H1 (cell line): ENCODE measurements at regions not wholly inside any gene's neighbourhood (a gene's known extent, or its start where the extent isn't known, plus 50 kb on each side); places are given as distances from the start of the nearest gene placed in this dataset.

Source experiments
- CTCF ChIA-PET: fragments of 300-600 bp; sonication (Branson Sonifier 250); formaldehyde crosslinking; loops from one replicate; lab custom pipeline; 2021; ENCODE audit not compliant: partially characterized antibody; lab: Charles Lee
- POLR2A ChIA-PET: fragments of 300-600 bp; sonication (Branson Sonifier 250); formaldehyde crosslinking; loops from one replicate; lab custom pipeline; 2021; ENCODE audit warnings: inconsistent platforms; ENCODE audit not compliant: partially characterized antibody; lab: Charles Lee
- DNase-seq, 2 experiments: peaks; one replicate each; pipeline versions ENCODE4 v3.0.0 to v3.0.0-alpha.2; 2010 to 2022; ENCODE audit warnings: low spot score in 2 of 2, low read depth in 1 of 2, mixed read lengths in 1 of 2
- FAIRE-seq: peaks from 2 replicates; lab custom pipeline; 2011; peaks lifted over from hg19 to GRCh38; lab: Jason Lieb, UNC
- H2AFZ ChIP-seq: 2 replicates; pipeline ENCODE4 v1.8.1; 2012; ENCODE audit warnings: low read length, inconsistent platforms
- H2AK5ac ChIP-seq: 2 replicates; pipeline ENCODE4 v1.6.1; 2013; ENCODE audit warnings: low read depth, low read length
- H2BK120ac ChIP-seq: replicated peaks from 2 replicates; pipeline ENCODE3; 2013; ENCODE audit warnings: low read depth, low read length, inconsistent platforms
- H2BK12ac ChIP-seq: 2 replicates; pipeline ENCODE4 v1.6.1; 2013; ENCODE audit warnings: low read depth, low read length
- H2BK15ac ChIP-seq: 2 replicates; pipeline ENCODE4 v1.6.1; 2013; ENCODE audit warnings: low read length
- H2BK20ac ChIP-seq: 2 replicates; pipeline ENCODE4 v1.6.1; 2013; ENCODE audit warnings: low read length
- H2BK5ac ChIP-seq: 2 replicates; pipeline ENCODE4 v1.6.1; 2013; ENCODE audit warnings: low read depth, low read length
- H3K14ac ChIP-seq: 2 replicates; pipeline ENCODE4 v1.6.1; 2013; ENCODE audit warnings: inconsistent platforms; ENCODE audit not compliant: insufficient read length
- H3K18ac ChIP-seq: 2 replicates; pipeline ENCODE4 v1.6.1; 2013; ENCODE audit warnings: low read length; ENCODE audit errors: extremely low read depth
- H3K23ac ChIP-seq: 2 replicates; pipeline ENCODE4 v1.6.1; 2013; ENCODE audit warnings: inconsistent platforms; ENCODE audit not compliant: insufficient read length
- H3K23me2 ChIP-seq: 2 replicates; pipeline ENCODE4 v1.6.1; 2013; ENCODE audit warnings: low read depth, low read length
- H3K27ac ChIP-seq: 2 replicates; pipeline ENCODE4 v1.6.1; 2011; ENCODE audit warnings: low read depth, low read length, inconsistent platforms
- H3K27me3 ChIP-seq, 4 experiments: replicated peaks in 1 of 4; 1 replicate in 1 of 4; 2 replicates in 3 of 4; pipeline versions ENCODE4 v1.6.1 to v1.8.1; 2011 to 2013; ENCODE audit warnings: low read length in 3 of 4, mild to moderate bottlenecking in 3 of 4, inconsistent platforms in 2 of 4, mixed read lengths in 2 of 4, moderate library complexity in 1 of 4; ENCODE audit not compliant: control insufficient read depth in 3 of 4, insufficient read depth in 3 of 4; ENCODE audit errors: extremely low read depth in 1 of 4
- H3K36me3 ChIP-seq, 4 experiments: 2 replicates each; pipeline versions ENCODE4 v1.6.1 to v1.8.1; 2011 to 2013; ENCODE audit warnings: mild to moderate bottlenecking in 4 of 4, low read length in 3 of 4, moderate library complexity in 2 of 4, control low read depth in 1 of 4, inconsistent platforms in 1 of 4; ENCODE audit not compliant: insufficient read depth in 4 of 4, control insufficient read depth in 2 of 4
- H3K4ac ChIP-seq: replicated peaks from 2 replicates; pipeline ENCODE3; 2013; ENCODE audit warnings: low read length, low read depth, mixed read lengths, inconsistent platforms; ENCODE audit not compliant: insufficient read length
- H3K4me1 ChIP-seq, 4 experiments: replicated peaks in 1 of 4; 1 replicate in 1 of 4; 2 replicates in 3 of 4; pipeline versions ENCODE4 v1.6.1 to v1.8.1; 2011 to 2013; ENCODE audit warnings: low read length in 3 of 4, inconsistent platforms in 2 of 4, mixed read lengths in 1 of 4; ENCODE audit not compliant: insufficient read depth in 4 of 4, control insufficient read depth in 3 of 4
- H3K4me2 ChIP-seq, 2 experiments: 2 replicates each; pipeline versions ENCODE4 v1.6.1 to v1.8.1; 2011 to 2013; ENCODE audit warnings: low read depth in 2 of 2, low read length in 2 of 2, control low read depth in 1 of 2, inconsistent platforms in 1 of 2, mild to moderate bottlenecking in 1 of 2; ENCODE audit not compliant: insufficient read depth in 1 of 2
- H3K4me3 ChIP-seq, 4 experiments: fragments of 200-600, 300-600 bp in 1 of 4; sonication (generic), shearing (Covaris generic), sonication (Bioruptor Twin) in 1 of 4; 2 replicates each; pipeline versions ENCODE4 v1.5.1 to v1.8.1; 2011 to 2016; ENCODE audit warnings: low read length in 4 of 4, low read depth in 3 of 4, control low read depth in 2 of 4, inconsistent platforms in 2 of 4, mild to moderate bottlenecking in 2 of 4, mixed read lengths in 1 of 4, moderate library complexity in 1 of 4; ENCODE audit not compliant: insufficient read depth in 2 of 4; ENCODE audit errors: extremely low read depth in 1 of 4
- H3K56ac ChIP-seq: replicated peaks from 2 replicates; pipeline ENCODE3; 2013; ENCODE audit warnings: low read depth, mild to moderate bottlenecking, mixed read lengths, low read length, inconsistent platforms; ENCODE audit not compliant: insufficient read length
- H3K79me1 ChIP-seq: 2 replicates; pipeline ENCODE4 v1.6.1; 2013; ENCODE audit warnings: low read depth, low read length, control low read depth
- H3K79me2 ChIP-seq, 2 experiments: 2 replicates each; pipeline versions ENCODE4 v1.6.1 to v1.8.1; 2012 to 2013; ENCODE audit warnings: low read length in 2 of 2, mild to moderate bottlenecking in 2 of 2, inconsistent platforms in 1 of 2; ENCODE audit not compliant: insufficient read depth in 2 of 2, control insufficient read depth in 1 of 2
- H3K9ac ChIP-seq, 4 experiments: replicated peaks in 1 of 4; 1 replicate in 1 of 4; 2 replicates in 3 of 4; pipeline versions ENCODE4 v1.6.1 to v1.8.1; 2011 to 2013; ENCODE audit warnings: low read depth in 3 of 4, low read length in 3 of 4, control low read depth in 2 of 4, mild to moderate bottlenecking in 2 of 4, moderate library complexity in 2 of 4, inconsistent platforms in 1 of 4; ENCODE audit errors: extremely low read depth in 1 of 4
- H3K9me3 ChIP-seq, 2 experiments: 2 replicates each; pipeline versions ENCODE4 v1.6.1 to v1.8.1; 2012 to 2013; ENCODE audit warnings: mild to moderate bottlenecking in 2 of 2, moderate library complexity in 2 of 2, control low read depth in 1 of 2, inconsistent platforms in 1 of 2, low read depth in 1 of 2, low read length in 1 of 2, mixed read lengths in 1 of 2; ENCODE audit not compliant: insufficient read depth in 2 of 2
- H4K20me1 ChIP-seq, 2 experiments: replicated peaks in 1 of 2; 2 replicates each; pipeline versions ENCODE3 to v1.8.1; 2011 to 2013; ENCODE audit warnings: inconsistent platforms in 2 of 2, low read length in 2 of 2, mild to moderate bottlenecking in 1 of 2; ENCODE audit not compliant: insufficient read depth in 2 of 2, control insufficient read depth in 1 of 2
- H4K5ac ChIP-seq: 2 replicates; pipeline ENCODE4 v1.6.1; 2013; ENCODE audit warnings: low read length, low read depth, mixed read lengths, inconsistent platforms; ENCODE audit not compliant: insufficient read length
- H4K8ac ChIP-seq: 2 replicates; pipeline ENCODE4 v1.8.0; 2013; ENCODE audit warnings: mild to moderate bottlenecking, moderate library complexity, low read length, inconsistent platforms; ENCODE audit not compliant: insufficient read depth; ENCODE audit errors: extremely low read depth
- H4K91ac ChIP-seq: replicated peaks from 2 replicates; pipeline ENCODE3; 2013; ENCODE audit warnings: low read length, mixed read lengths, inconsistent platforms; ENCODE audit not compliant: insufficient read length
- ASH2L ChIP-seq: fragments of 200-600, 300-600 bp; sonication (generic); IDR thresholded peaks from one replicate; pipeline ENCODE4 v1.7.1; 2017; ENCODE audit warnings: low read length
- BCL11A ChIP-seq, 2 experiments: IDR thresholded peaks; one replicate each; pipeline ENCODE4 v1.6.1; 2011; ENCODE audit warnings: low read depth in 2 of 2, low read length in 2 of 2, mild to moderate bottlenecking in 2 of 2
- CBX5 ChIP-seq: fragments of 300-800, 300-1000 bp; sonication (generic); IDR thresholded peaks from 2 replicates; pipeline ENCODE4 v1.7.1; 2016; ENCODE audit warnings: antibody characterized with exemption, low read length, low read depth
- CEBPB ChIP-seq: IDR thresholded peaks from 2 replicates; pipeline ENCODE4 v1.6.1; 2012; ENCODE audit warnings: low read depth, low read length
- CHD2 ChIP-seq: IDR thresholded peaks from 2 replicates; pipeline ENCODE4 v1.6.1; 2012; ENCODE audit warnings: low read length, improper control_type of control experiment
- CREB1 ChIP-seq: IDR thresholded peaks from 2 replicates; pipeline ENCODE4 v1.6.1; 2012; ENCODE audit warnings: inconsistent platforms
- GABPA ChIP-seq: IDR thresholded peaks from 2 replicates; pipeline ENCODE4 v1.6.1; 2011; ENCODE audit warnings: mild to moderate bottlenecking, low read length, moderate library complexity, borderline replicate concordance; ENCODE audit not compliant: insufficient read depth
- GTF2F1 ChIP-seq: IDR thresholded peaks from 2 replicates; pipeline ENCODE4 v1.6.1; 2012; ENCODE audit warnings: low read depth, low read length, improper control_type of control experiment, borderline replicate concordance
- HDAC6 ChIP-seq: IDR thresholded peaks from one replicate; pipeline ENCODE4 v1.7.1; 2012; ENCODE audit warnings: low read depth, mild to moderate bottlenecking, inconsistent platforms, low read length, moderate library complexity
- NANOG ChIP-seq: IDR thresholded peaks from 2 replicates; pipeline ENCODE4 v1.6.1; 2011; ENCODE audit warnings: low read length, low read depth, mild to moderate bottlenecking, inconsistent platforms; ENCODE audit not compliant: insufficient read depth, poor library complexity, severe bottlenecking
- NRF1 ChIP-seq: IDR thresholded peaks from 2 replicates; pipeline ENCODE4 v1.6.1; 2011; ENCODE audit warnings: mild to moderate bottlenecking, low read depth, low read length, improper control_type of control experiment
- SIN3A ChIP-seq, 2 experiments: IDR thresholded peaks in 1 of 2; conservative IDR thresholded peaks in 1 of 2; 2 replicates each; pipeline ENCODE4 v1.6.1; 2011 to 2012; ENCODE audit warnings: low read length in 2 of 2, improper control_type of control experiment in 1 of 2, low read depth in 1 of 2, mild to moderate bottlenecking in 1 of 2
- SP4 ChIP-seq: IDR thresholded peaks from 2 replicates; pipeline ENCODE4 v1.6.1; 2012; ENCODE audit warnings: low read length, inconsistent platforms
- WGBS, 2 experiments: shearing (Covaris generic) in 1 of 2; methylation state at CpG; one replicate each; pipeline versions ENCODE4 v1.1.6 to v1.1.7; 2013 to 2015; ENCODE audit warnings: low lambda C conversion rate in 2 of 2, mixed read lengths in 2 of 2, inconsistent platforms in 1 of 2, low coverage in 1 of 2, missing lambda C conversion rate in 1 of 2; ENCODE audit not compliant: insufficient replicate concordance in 2 of 2, insufficient coverage in 1 of 2, insufficient read length in 1 of 2; ENCODE audit errors: extremely low coverage in 1 of 2, missing lambda C conversion rate in 1 of 2; 5-methylcytosine and 5-hydroxymethylcytosine counted together
- TF ChIP-seq, protein P1 (sequence below): IDR thresholded peaks from 2 replicates; pipeline ENCODE4 v1.6.1; 2012; ENCODE audit warnings: inconsistent platforms
- TF ChIP-seq, protein P2 (sequence below): IDR thresholded peaks from 2 replicates; pipeline ENCODE4 v1.6.1; 2011; ENCODE audit warnings: low read length, improper control_type of control experiment

- Histone ChIP-seq H2BK120ac (no peak overlapping the region), H4K5ac (no peak overlapping the region), H2AK5ac (no peak overlapping the region), H3K79me1 (no peaks in the 10 kb centered on the region), H3K18ac (no peak overlapping the region), H4K20me1 (no peaks in the 10 kb centered on the region), H3K36me3 (no peaks in the 10 kb centered on the region), H3K4ac (no peak overlapping the region), H3K23me2 (no peaks in the 10 kb centered on the region), H2BK20ac (no peak overlapping the region), H3K4me3 (no peak overlapping the region), H3K27me3 (no peaks in the 10 kb centered on the region), H2BK15ac (no peak overlapping the region), H3K4me1 (no peaks in the 10 kb centered on the region), H3K23ac (no peak overlapping the region), H3K9me3 (no peaks in the 10 kb centered on the region), H3K27ac (no peak overlapping the region), H3K14ac (no peak overlapping the region), H3K9ac (no peak overlapping the region), H2BK12ac (0 out of 2 replicates have a peak overlapping the region, but pooled peaks have one; percentile 3), H2BK5ac (no peak overlapping the region), H3K56ac (no peak overlapping the region), H4K91ac (no peak overlapping the region), H3K4me2 (no peak overlapping the region), H3K79me2 (no peaks in the 10 kb centered on the region), H2AFZ (no peak overlapping the region), H4K8ac (no peak overlapping the region)
- WGBS, 2 experiments: 80% methylated on average over 5 of the region's 5 CpGs; no CpG with 5 or more reads in 1 of the 2 experiments
- DNase-seq (no peak), FAIRE-seq (no peak)
- ChIA-PET CTCF (no interaction called here), POLR2A (no interaction called here)
- no peak for TF ChIP-seq NRF1
- TF ChIP-seq GABPA: no peak
- TF ChIP-seq CEBPB: no peak
- TF ChIP-seq CHD2: no peak
- TF ChIP-seq GTF2F1: no peak
- TF ChIP-seq SIN3A (conservative IDR thresholded peaks at IDR 0.05 in 1 of 2, IDR thresholded peaks at IDR 0.05 in 1 of 2; ENCODE audit: low read depth in 1 of 2, low read length in 2 of 2): no peak
- no peak for TF ChIP-seq CBX5
- no peak for TF ChIP-seq HDAC6
- no peak for TF ChIP-seq NANOG
- no peak for TF ChIP-seq CREB1
- no peak for TF ChIP-seq BCL11A (IDR thresholded peaks at IDR 0.05; ENCODE audit: low read depth in 2 of 2, low read length in 2 of 2)
- TF ChIP-seq, protein P1, sequence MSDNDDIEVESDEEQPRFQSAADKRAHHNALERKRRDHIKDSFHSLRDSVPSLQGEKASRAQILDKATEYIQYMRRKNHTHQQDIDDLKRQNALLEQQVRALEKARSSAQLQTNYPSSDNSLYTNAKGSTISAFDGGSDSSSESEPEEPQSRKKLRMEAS: no peak
- no peak for TF ChIP-seq ASH2L
- TF ChIP-seq SP4: no peak
- TF ChIP-seq, protein P2, sequence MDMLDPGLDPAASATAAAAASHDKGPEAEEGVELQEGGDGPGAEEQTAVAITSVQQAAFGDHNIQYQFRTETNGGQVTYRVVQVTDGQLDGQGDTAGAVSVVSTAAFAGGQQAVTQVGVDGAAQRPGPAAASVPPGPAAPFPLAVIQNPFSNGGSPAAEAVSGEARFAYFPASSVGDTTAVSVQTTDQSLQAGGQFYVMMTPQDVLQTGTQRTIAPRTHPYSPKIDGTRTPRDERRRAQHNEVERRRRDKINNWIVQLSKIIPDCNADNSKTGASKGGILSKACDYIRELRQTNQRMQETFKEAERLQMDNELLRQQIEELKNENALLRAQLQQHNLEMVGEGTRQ: no peak
Observed at GRCh38 chr18:22065311-22065710, 104.1 kb upstream of the GATA6 start.
